Occipital lobe (tissue), 1 donor: ENCODE measurements at regions not wholly inside any gene's neighbourhood (a gene's known extent, or its start where the extent isn't known, plus 50 kb on each side); places are given as distances from the start of the nearest gene placed in this dataset.
A peak's percentile ranks its signal among the peaks of the same experiment; 100 is the strongest.

Experiments
- DNase-seq: peaks from one replicate; lab custom pipeline; 2025; lab: John Stamatoyannopoulos, UW

DNA sequence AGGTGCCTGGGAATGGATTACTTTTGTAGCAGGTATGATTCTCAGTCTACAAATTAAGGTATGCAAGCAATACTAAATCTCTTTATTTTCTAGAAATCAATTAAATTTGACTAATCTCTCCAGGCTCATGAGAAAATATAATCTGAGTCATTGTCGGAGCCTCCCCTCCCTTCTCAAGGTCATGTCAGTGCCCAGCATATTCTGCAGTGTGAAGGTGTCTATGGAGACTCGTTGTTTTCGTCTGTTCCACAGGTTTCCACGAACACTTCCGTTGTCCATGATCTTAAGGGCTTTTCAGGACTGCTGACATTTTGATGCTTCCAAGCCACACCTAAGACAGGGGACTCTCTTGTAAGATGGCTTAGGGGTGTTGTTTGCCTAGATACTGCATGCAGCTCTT lies 56.6 kb upstream of the SCOC start:
- DNase-seq: no peak

- DNase-seq: no peak
These were observed 57.5 kb upstream of the SCOC start for GRCh38 chr4:140315970-140316369.

DNA sequence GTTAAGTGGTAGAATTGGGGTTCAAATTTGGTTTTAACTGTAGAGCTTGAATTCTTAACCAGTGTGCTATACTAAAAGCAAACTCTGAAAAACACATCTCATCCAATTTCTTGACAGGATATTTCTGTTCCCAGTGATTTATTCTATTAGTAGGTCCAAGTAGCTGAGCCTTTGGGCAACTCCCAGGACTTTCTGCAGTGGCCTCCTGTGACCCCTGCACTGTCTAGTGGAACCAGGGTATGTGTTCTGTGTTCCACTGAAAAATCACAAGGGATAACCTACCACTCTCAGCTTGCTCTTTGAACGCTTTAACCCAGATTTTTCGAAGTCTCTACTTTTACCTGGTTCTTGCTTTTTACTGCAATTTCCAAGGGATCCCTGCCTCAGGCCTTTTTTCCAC lies 58.0 kb upstream of the SCOC start:
- no peak for DNase-seq

- no peak for DNase-seq
These were observed 58.4 kb upstream of the SCOC start for GRCh38 chr4:140315019-140315418.

DNA sequence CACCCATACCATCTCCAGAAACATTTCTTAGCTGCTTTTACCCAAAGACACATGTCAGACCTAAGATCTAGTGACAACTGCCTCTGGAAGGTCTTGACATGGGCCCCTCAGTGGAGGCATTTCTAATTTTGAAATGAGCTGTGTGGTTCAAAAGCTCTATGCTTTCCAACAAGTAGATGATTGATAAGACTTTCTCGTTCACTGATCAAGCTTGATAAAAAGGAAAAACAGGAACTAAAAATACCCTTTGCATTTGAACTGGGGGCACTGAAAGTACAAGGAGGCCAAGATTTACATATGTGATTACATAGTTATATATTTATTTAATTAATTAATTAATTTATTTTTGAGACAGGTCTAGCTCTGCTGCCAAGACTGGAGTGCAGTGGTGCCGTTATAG lies 61.3 kb upstream of the SCOC start:
- no peak for DNase-seq

- DNase-seq: no peak
These were observed 62.1 kb upstream of the SCOC start for GRCh38 chr4:140311257-140311835.

- no peak for DNase-seq
These were observed 64.1 kb upstream of the SCOC start for GRCh38 chr4:140309124-140309870.

- peak; percentile 80 for DNase-seq
These were observed 64.9 kb upstream of the SCOC start for GRCh38 chr4:140308366-140309123.

- DNase-seq: no peak
These were observed 68.4 kb upstream of the SCOC start for GRCh38 chr4:140305053-140305452.

- DNase-seq: no peak
These were observed 69.1 kb upstream of the SCOC start for GRCh38 chr4:140304346-140304745.

GRCh38 chr4:140302151-140302859 lies 71.1 kb upstream of the SCOC start:
- DNase-seq: no peak

DNA sequence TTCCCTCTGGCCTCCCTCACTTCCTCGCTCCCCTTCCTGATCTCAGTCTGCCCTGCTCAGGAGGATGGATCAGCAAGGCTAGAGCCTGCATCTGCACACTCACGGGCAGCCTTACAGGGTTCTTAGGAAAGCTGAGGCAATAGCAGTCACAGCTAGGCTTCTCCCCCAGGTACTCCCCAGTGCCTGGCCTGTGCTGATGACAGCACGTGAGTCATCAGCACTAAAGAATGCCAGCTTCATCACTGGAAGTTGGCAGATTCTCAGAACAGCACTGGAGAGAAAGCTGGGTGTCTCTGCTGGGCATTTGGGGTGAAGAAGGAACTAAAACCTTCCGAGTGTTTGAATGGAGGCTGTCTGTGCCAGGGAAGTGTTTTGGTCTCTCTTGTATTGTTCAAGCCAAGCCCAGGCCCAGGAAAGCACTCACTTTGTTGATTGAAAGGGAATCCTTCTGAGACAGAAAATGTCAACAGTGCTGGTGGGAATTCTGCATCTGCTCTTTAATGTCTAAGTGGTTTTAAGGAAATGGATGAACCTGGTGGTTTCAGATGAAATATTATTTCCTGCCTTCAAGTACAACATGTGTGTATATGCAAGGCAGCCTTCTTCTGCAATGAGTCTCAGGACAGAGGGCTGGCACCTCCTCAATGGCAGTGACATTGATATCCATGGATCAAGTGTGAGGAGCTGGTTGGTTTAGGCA lies 73.0 kb upstream of the SCOC start:
- peak; percentile 16 for DNase-seq

GRCh38 chr4:140298001-140298400 lies 75.4 kb upstream of the SCOC start:
- no peak for DNase-seq

DNA sequence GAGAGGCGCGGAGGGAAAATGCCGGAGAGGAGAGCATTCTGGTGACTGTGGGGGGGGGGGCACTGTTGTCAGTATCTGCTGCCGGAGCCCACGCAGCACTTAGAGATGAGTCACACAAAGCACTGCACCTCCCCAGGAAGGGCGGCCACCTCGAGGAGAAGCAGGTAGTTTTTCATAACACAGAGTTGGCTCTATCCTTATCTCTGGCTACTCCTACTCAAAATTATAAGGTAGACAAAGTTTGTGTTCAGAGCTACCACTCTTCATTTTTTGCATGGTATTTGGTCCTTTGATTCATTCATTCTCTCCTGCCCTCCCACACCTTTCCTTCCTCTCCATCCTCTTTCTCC lies 76.2 kb upstream of the SCOC start:
- DNase-seq: peak; percentile 13

- DNase-seq: peak; percentile 34
These were observed 76.9 kb upstream of the SCOC start for GRCh38 chr4:140296335-140297220.

DNA sequence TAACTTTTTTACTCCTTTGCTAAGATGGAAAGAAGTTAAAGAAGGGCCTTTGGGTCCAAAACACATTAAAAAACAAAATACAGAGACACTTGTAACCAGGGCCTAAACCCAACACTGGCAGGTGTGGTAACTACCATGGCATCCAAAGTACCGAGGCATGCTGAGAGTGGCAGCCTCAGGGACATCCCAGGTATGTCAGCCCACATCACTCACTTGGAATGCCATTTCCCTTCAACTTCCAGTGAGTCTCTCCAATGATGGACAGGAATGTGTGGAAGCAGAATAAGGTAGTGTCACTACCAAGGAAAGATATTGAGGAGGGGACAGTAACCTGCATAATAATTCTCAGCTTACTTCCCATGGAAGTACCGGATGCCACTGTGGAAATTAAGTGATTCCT lies 79.5 kb upstream of the SCOC start:
- DNase-seq: no peak

DNA sequence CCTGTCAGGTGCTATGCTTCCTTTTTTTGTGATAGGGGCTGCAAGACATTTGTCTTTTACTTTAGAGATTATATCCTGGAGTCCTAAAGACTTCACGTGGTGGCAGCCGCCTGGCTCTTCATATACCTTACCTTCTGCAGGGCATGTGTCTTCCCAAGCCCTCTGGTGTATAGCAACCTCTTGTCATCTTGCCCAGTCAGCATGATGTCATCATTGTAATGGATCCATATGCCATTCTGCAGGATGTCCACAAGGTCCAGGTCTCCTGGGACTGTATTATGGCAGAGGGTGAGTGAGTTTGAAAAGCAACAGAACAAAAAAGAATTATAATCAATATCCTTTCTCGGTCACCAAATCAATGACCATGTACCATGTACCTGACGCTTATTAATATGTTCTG lies 82.2 kb upstream of the SCOC start:
- no peak for DNase-seq

DNA sequence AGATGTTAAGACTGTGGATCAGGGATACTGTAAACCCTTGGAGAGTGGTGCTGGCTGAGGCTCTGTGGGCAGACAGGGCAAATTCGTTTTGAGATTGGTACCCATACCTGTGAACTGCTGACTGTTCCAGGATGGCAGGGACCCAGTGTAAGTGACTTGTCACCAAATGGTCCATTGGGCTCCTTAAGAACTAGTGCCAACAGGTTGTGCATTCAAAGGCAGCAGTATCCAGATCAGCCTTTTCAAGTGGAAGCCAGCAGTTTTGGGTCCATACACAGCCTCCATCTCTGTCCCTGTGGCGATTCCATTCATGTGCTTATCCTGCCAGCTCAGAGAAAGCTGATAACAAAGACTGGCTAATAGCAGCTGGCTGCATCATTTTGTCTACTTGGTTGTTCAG lies 84.0 kb upstream of the SCOC start:
- no peak for DNase-seq

- DNase-seq: peak; percentile 30
These were observed 87.0 kb upstream of the SCOC start for GRCh38 chr4:140286456-140286855.

- DNase-seq: no peak
These were observed 89.0 kb upstream of the SCOC start for GRCh38 chr4:140284456-140284855.
